B cell (primary cell): ENCODE measurements at regions not wholly inside any gene's neighbourhood (a gene's known extent, or its start where the extent isn't known, plus 50 kb on each side); places are given as distances from the start of the nearest gene placed in this dataset.
A peak's percentile ranks its signal among the peaks of the same experiment; 100 is the strongest.

Experiments
- ATAC-seq: fragments of 200-7000 bp; cut with Tn5 transposase; one replicate; pipeline ENCODE4 v1.10.0; 2021; ENCODE audit warnings: low read depth, mild to moderate bottlenecking, moderate number of reproducible peaks, moderate library complexity
- CTCF ChIA-PET: fragments of 350-600 bp; sonication (Branson Sonifier 250); formaldehyde crosslinking; loops from one replicate; lab custom pipeline; 2021; ENCODE audit warnings: antibody characterized with exemption, inconsistent platforms; lab: Charles Lee
- POLR2A ChIA-PET: fragments of 350-600 bp; sonication (Branson Sonifier 250); formaldehyde crosslinking; loops from one replicate; lab custom pipeline; 2021; ENCODE audit warnings: antibody characterized with exemption; lab: Charles Lee
- DNase-seq: peaks from one replicate; pipeline ENCODE4 v3.0.0; 2013
- H2AFZ ChIP-seq: 2 replicates; pipeline ENCODE4 v1.6.1; 2012; ENCODE audit warnings: mild to moderate bottlenecking, low read depth, low read length; ENCODE audit not compliant: insufficient read depth, poor library complexity, severe bottlenecking
- H3K27ac ChIP-seq, 2 donors: 1 replicate in 1 of 2; 2 replicates in 1 of 2; pipeline ENCODE4 v1.5.1; 2012 to 2013; ENCODE audit warnings: low read length in 2 of 2, mild to moderate bottlenecking in 2 of 2, moderate library complexity in 1 of 2
- H3K27me3 ChIP-seq, 4 experiments: fragments of 200-600 bp in 1 of 4; sonication (generic) in 1 of 4; replicated peaks in 1 of 4; 1 replicate in 2 of 4; 2 replicates in 2 of 4; pipeline versions ENCODE4 v1.6.1 to v1.7.0; 2013 to 2016; ENCODE audit warnings: low read length in 3 of 4, mild to moderate bottlenecking in 2 of 4, mixed read lengths in 1 of 4, moderate library complexity in 1 of 4; ENCODE audit not compliant: insufficient read depth in 4 of 4, control insufficient read depth in 3 of 4; ENCODE audit errors: control extremely low read depth in 1 of 4
- H3K36me3 ChIP-seq, 2 experiments: replicated peaks in 1 of 2; 1 replicate in 1 of 2; 2 replicates in 1 of 2; pipeline versions ENCODE4 v1.6.1 to v1.7.1; 2013; ENCODE audit warnings: low read length in 1 of 2; ENCODE audit not compliant: insufficient read depth in 2 of 2, control insufficient read depth in 1 of 2; ENCODE audit errors: control extremely low read depth in 1 of 2, extremely low read depth in 1 of 2
- H3K4me1 ChIP-seq, 2 donors: fragments of 200-600 bp in 1 of 2; sonication (generic) in 1 of 2; 1 replicate in 1 of 2; 2 replicates in 1 of 2; pipeline versions ENCODE4 v1.5.1 to v1.6.1; 2013 to 2017; ENCODE audit warnings: low read length in 2 of 2; ENCODE audit not compliant: control insufficient read depth in 2 of 2, insufficient read depth in 2 of 2
- H3K4me2 ChIP-seq: replicated peaks from 2 replicates; pipeline ENCODE3; 2012; ENCODE audit warnings: mild to moderate bottlenecking, low read depth, low read length; ENCODE audit not compliant: poor library complexity, severe bottlenecking
- H3K4me3 ChIP-seq, 5 experiments: fragments of 200-600 bp in 1 of 5; sonication (generic) in 1 of 5; 1 replicate in 3 of 5; 2 replicates in 2 of 5; pipeline versions ENCODE4 v1.5.1 to v1.7.0; 2011 to 2016; ENCODE audit warnings: low read length in 4 of 5, mild to moderate bottlenecking in 4 of 5, low read depth in 2 of 5, control low read depth in 1 of 5, moderate library complexity in 1 of 5; ENCODE audit not compliant: insufficient read depth in 1 of 5; ENCODE audit errors: control extremely low read depth in 1 of 5, extremely low read depth in 1 of 5
- H3K79me2 ChIP-seq: fragments of 200-600 bp; sonication (generic); one replicate; pipeline ENCODE4 v1.6.0; 2016; ENCODE audit warnings: low read length; ENCODE audit not compliant: control insufficient read depth, insufficient read depth
- H3K9ac ChIP-seq: fragments of 200-600 bp; sonication (generic); 2 replicates; pipeline ENCODE4 v1.6.1; 2017; ENCODE audit warnings: mild to moderate bottlenecking, low read length, moderate library complexity
- H3K9me3 ChIP-seq, 3 donors: one replicate each; pipeline versions ENCODE4 v1.6.1 to v1.7.1; 2013; ENCODE audit warnings: low read length in 2 of 3; ENCODE audit not compliant: control insufficient read depth in 2 of 3, insufficient read depth in 1 of 3; ENCODE audit errors: control extremely low read depth in 1 of 3
- H4K20me1 ChIP-seq: 2 replicates; pipeline ENCODE4 v1.6.0; 2012; ENCODE audit warnings: mild to moderate bottlenecking, low read length; ENCODE audit not compliant: insufficient read depth, control insufficient read depth, poor library complexity, severe bottlenecking
- H3K27ac Mint-ChIP-seq: one replicate; pipeline ENCODE4 v1.8.0; 2021; ENCODE audit warnings: mixed read lengths
- H3K27me3 Mint-ChIP-seq: one replicate; pipeline ENCODE4 v1.8.0; 2021; ENCODE audit warnings: mixed read lengths
- H3K4me1 Mint-ChIP-seq: one replicate; pipeline ENCODE4 v1.8.0; 2021; ENCODE audit warnings: mixed read lengths
- H3K4me3 Mint-ChIP-seq: one replicate; pipeline ENCODE4 v1.8.0; 2021; ENCODE audit warnings: mixed read lengths
- H3K9me3 Mint-ChIP-seq: one replicate; pipeline ENCODE4 v1.8.0; 2022; ENCODE audit warnings: mixed read lengths; ENCODE audit not compliant: insufficient read depth
- CTCF ChIP-seq: fragments of 200-600 bp; IDR thresholded peaks from one replicate; pipeline ENCODE4 v1.8.0; 2022; ENCODE audit warnings: antibody characterized with exemption, mild to moderate bottlenecking
- EZH2 ChIP-seq: IDR thresholded peaks from 2 replicates; pipeline ENCODE4 v1.6.1; 2012; ENCODE audit warnings: borderline replicate concordance, low read depth, mild to moderate bottlenecking, moderate library complexity, low read length; ENCODE audit not compliant: insufficient read depth, poor library complexity, severe bottlenecking
- WGBS: methylation state at CpG from one replicate; pipeline ENCODE4 v1.1.5; 2013; ENCODE audit warnings: missing lambda C conversion rate; ENCODE audit not compliant: insufficient coverage; 5-methylcytosine and 5-hydroxymethylcytosine counted together
- intact Hi-C: fragments of 100-400 bp; cut with micrococcal nuclease; formaldehyde crosslinking; loops from one replicate; pipeline ENCODE4 v1.10.0; 2022

- H3K27ac ChIP-seq: peak overlapping the region in 1 of 2 donors; percentile 18
- peaks cover 3% of the 10 kb centered on the region for H4K20me1 ChIP-seq
- H3K4me1 Mint-ChIP-seq: peaks cover 20% of the 10 kb centered on the region
- DNase-seq (no peak), ATAC-seq (no peak)
- H3K4me3 ChIP-seq: no peak overlapping the region
- H3K27ac Mint-ChIP-seq: peak overlapping the region; percentile 13
- TF ChIP-seq CTCF (no peak), EZH2 (no peak)
- H3K9ac ChIP-seq: no peak overlapping the region
- POLR2A ChIA-PET: interaction anchor here (0.6 kb wide), 1 partner anchor 971 kb away, joined by 3 read pairs; no protein-coding TSS in a partner anchor
- H3K4me1 ChIP-seq: peaks cover 19 to 25% of the 10 kb centered on the region in 2 donors
- H3K79me2 ChIP-seq: peaks cover 6% of the 10 kb centered on the region
- CTCF ChIA-PET: interaction anchor here (0.6 to 7.5 kb wide), 12 partner anchors 8 to 115 kb away, joined by 3 to 204 read pairs (median 10); partner anchors contain the start of genes GLRX5 and SYNE3
- H3K9me3 Mint-ChIP-seq: no peaks in the 10 kb centered on the region
- H2AFZ ChIP-seq: no peak overlapping the region
- intact Hi-C loops: no loop called here
- H3K27me3 ChIP-seq: no peaks in the 10 kb centered on the region
- no peak overlapping the region for H3K4me2 ChIP-seq
- H3K36me3 ChIP-seq: peaks cover 7 to 70% of the 10 kb centered on the region in 2 experiments
- H3K27me3 Mint-ChIP-seq: no peaks in the 10 kb centered on the region
- H3K4me3 Mint-ChIP-seq: no peak overlapping the region
- no CpG with 5 or more reads among the region's 3 CpGs for WGBS
- no peaks in the 10 kb centered on the region for H3K9me3 ChIP-seq
These were observed 71.3 kb downstream of the SYNE3 start for GRCh38 chr14:95445161-95445560.
